K562 (cell line): ENCODE measurements at regions not wholly inside any gene's neighbourhood (a gene's known extent, or its start where the extent isn't known, plus 50 kb on each side); places are given as distances from the start of the nearest gene placed in this dataset.

ENCODE experiments used
- GTF2F1 ChIP-seq: IDR thresholded peaks from 2 replicates; pipeline ENCODE4 v1.6.1; 2011; ENCODE audit warnings: low read depth, low read length, improper control_type of control experiment
- HCFC1 ChIP-seq: IDR thresholded peaks from 2 replicates; pipeline ENCODE4 v1.6.1; 2012; ENCODE audit warnings: low read depth, low read length, improper control_type of control experiment
- JUND ChIP-seq, 2 experiments: IDR thresholded peaks; 2 replicates in 1 of 2; 3 replicates in 1 of 2; pipeline ENCODE4 v1.6.1; 2011; ENCODE audit warnings: borderline replicate concordance in 2 of 2, low read depth in 2 of 2, low read length in 2 of 2, improper control_type of control experiment in 1 of 2, missing biosample characterization in 1 of 2, missing genetic modification characterization in 1 of 2, missing genetic modification reagents in 1 of 2
- MCM5 ChIP-seq: fragments of 450-650 bp; IDR thresholded peaks from 2 replicates; pipeline ENCODE4 v1.6.1; 2016; ENCODE audit warnings: low read depth
- POLR2AphosphoS5 ChIP-seq: IDR thresholded peaks from 2 replicates; pipeline ENCODE4 v1.6.1; 2011; ENCODE audit warnings: mild to moderate bottlenecking, low read depth, low read length, moderate library complexity; ENCODE audit not compliant: control insufficient read depth, insufficient read depth
- RAD21 ChIP-seq, 2 experiments: fragments of 250-450 bp in 1 of 2; fragments of 450-650 bp in 1 of 2; sonication (Bioruptor Pico) in 1 of 2; formaldehyde crosslinking in 1 of 2; IDR thresholded peaks in 1 of 2; conservative IDR thresholded peaks in 1 of 2; 2 replicates each; pipeline versions ENCODE4 v1.4.0 to v1.8.0; 2020 to 2022; ENCODE audit warnings: mild to moderate bottlenecking in 2 of 2, moderate library complexity in 1 of 2
- SIN3A ChIP-seq, 2 experiments: fragments of 150-350 bp in 1 of 2; IDR thresholded peaks; 2 replicates each; pipeline ENCODE4 v1.6.1; 2011 to 2016; ENCODE audit warnings: borderline replicate concordance in 2 of 2, low read depth in 2 of 2, low read length in 2 of 2, mild to moderate bottlenecking in 2 of 2, moderate library complexity in 2 of 2; ENCODE audit not compliant: control insufficient read depth in 1 of 2
- SIN3B ChIP-seq: fragments of 450-650 bp; IDR thresholded peaks from 2 replicates; pipeline ENCODE4 v1.6.1; 2017; ENCODE audit warnings: low read depth, mild to moderate bottlenecking, moderate library complexity
- ZNF274 ChIP-seq: IDR thresholded peaks from 2 replicates; pipeline ENCODE4 v1.6.1; 2011; ENCODE audit warnings: low read depth, mild to moderate bottlenecking, low read length, moderate library complexity, borderline replicate concordance
- ZNF561 ChIP-seq: fragments of 450-650 bp; formaldehyde crosslinking; conservative IDR thresholded peaks from 2 replicates; pipeline ENCODE4 v1.4.0; 2020; ENCODE audit warnings: mild to moderate bottlenecking, moderate library complexity
- TF ChIP-seq, protein P1 (sequence below), 3 experiments: IDR thresholded peaks in 2 of 3; conservative IDR thresholded peaks in 1 of 3; 2 replicates each; pipeline ENCODE4 v1.5.1; 2011 to 2012; ENCODE audit warnings: low read length in 3 of 3, mild to moderate bottlenecking in 3 of 3, control low read depth in 2 of 3, improper control_type of control experiment in 1 of 3, inconsistent platforms in 1 of 3, low read depth in 1 of 3, mixed read lengths in 1 of 3, moderate library complexity in 1 of 3; ENCODE audit not compliant: insufficient read depth in 2 of 3
- TF ChIP-seq, protein P2 (sequence below): fragments of 450-650 bp; IDR thresholded peaks from 2 replicates; pipeline ENCODE4 v1.6.1; 2017; ENCODE audit warnings: mild to moderate bottlenecking, moderate library complexity
- TF ChIP-seq, protein P3 (sequence below): sonication (generic); formaldehyde crosslinking; IDR thresholded peaks from 2 replicates; pipeline ENCODE4 v1.5.0; 2020; ENCODE audit warnings: missing genetic modification reagents
- TF ChIP-seq, protein P4 (sequence below), 2 experiments: fragments of 450-650 bp; formaldehyde crosslinking in 1 of 2; IDR thresholded peaks; 2 replicates each; pipeline versions ENCODE4 v1.4.0 to v1.6.1; 2014 to 2020; ENCODE audit warnings: mild to moderate bottlenecking in 2 of 2, borderline replicate concordance in 1 of 2, low read depth in 1 of 2

DNA sequence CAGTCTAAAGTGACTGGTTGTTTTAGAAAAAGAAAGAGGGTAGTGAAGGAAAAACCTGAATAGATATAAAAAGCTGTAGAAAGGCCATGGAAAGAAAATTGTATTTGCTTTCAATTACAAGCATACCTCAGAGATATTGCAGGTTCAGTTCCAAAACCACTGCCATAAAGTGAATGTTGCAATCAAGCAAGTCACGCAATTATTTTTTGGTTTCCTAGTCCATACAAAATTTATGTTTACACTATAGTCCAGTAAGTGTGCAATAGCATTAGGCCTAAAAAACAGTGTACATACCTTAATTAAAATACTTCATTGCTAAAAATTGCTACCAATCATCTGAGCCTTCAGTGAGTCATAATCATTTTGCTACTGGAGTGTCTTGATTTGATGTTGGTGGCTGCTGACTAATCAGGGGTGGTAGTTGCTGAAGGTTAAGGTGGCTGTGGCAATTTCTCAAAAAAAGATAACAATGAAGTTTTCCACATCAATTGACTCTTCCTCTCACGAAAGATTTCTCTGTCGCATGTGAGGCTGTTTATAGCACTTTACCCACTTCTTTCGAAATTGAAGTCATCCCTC, 2003.8 kb upstream of the PIK3C3 start:
- TF ChIP-seq, protein P1, sequence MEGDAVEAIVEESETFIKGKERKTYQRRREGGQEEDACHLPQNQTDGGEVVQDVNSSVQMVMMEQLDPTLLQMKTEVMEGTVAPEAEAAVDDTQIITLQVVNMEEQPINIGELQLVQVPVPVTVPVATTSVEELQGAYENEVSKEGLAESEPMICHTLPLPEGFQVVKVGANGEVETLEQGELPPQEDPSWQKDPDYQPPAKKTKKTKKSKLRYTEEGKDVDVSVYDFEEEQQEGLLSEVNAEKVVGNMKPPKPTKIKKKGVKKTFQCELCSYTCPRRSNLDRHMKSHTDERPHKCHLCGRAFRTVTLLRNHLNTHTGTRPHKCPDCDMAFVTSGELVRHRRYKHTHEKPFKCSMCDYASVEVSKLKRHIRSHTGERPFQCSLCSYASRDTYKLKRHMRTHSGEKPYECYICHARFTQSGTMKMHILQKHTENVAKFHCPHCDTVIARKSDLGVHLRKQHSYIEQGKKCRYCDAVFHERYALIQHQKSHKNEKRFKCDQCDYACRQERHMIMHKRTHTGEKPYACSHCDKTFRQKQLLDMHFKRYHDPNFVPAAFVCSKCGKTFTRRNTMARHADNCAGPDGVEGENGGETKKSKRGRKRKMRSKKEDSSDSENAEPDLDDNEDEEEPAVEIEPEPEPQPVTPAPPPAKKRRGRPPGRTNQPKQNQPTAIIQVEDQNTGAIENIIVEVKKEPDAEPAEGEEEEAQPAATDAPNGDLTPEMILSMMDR (IDR thresholded peaks at IDR 0.05 in 2 of 3, conservative IDR thresholded peaks at IDR 0.05 in 1 of 3; ENCODE audit: insufficient read depth in 2 of 3, low read depth in 1 of 3, low read length in 3 of 3): no peak
- TF ChIP-seq, protein P2, sequence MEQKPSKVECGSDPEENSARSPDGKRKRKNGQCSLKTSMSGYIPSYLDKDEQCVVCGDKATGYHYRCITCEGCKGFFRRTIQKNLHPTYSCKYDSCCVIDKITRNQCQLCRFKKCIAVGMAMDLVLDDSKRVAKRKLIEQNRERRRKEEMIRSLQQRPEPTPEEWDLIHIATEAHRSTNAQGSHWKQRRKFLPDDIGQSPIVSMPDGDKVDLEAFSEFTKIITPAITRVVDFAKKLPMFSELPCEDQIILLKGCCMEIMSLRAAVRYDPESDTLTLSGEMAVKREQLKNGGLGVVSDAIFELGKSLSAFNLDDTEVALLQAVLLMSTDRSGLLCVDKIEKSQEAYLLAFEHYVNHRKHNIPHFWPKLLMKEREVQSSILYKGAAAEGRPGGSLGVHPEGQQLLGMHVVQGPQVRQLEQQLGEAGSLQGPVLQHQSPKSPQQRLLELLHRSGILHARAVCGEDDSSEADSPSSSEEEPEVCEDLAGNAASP: no peak
- TF ChIP-seq SIN3A (IDR thresholded peaks at IDR 0.05; ENCODE audit: borderline replicate concordance in 2 of 2, control insufficient read depth in 1 of 2, low read depth in 2 of 2, low read length in 2 of 2) (no peak), POLR2AphosphoS5 (no peak), RAD21 (CRISPR knock-in tag; conservative IDR thresholded peaks at IDR 0.05 in 1 of 2, IDR thresholded peaks at IDR 0.05 in 1 of 2) (no peak), SIN3B (no peak), GTF2F1 (no peak), ZNF561 (CRISPR knock-in tag) (no peak), MCM5 (no peak), ZNF274 (no peak), HCFC1 (no peak), JUND (IDR thresholded peaks at IDR 0.05; ENCODE audit: borderline replicate concordance, low read depth, low read length) (no peak), JUND (tag; IDR thresholded peaks at IDR 0.05; ENCODE audit: borderline replicate concordance, low read depth, low read length) (no peak)
- TF ChIP-seq, protein P3, sequence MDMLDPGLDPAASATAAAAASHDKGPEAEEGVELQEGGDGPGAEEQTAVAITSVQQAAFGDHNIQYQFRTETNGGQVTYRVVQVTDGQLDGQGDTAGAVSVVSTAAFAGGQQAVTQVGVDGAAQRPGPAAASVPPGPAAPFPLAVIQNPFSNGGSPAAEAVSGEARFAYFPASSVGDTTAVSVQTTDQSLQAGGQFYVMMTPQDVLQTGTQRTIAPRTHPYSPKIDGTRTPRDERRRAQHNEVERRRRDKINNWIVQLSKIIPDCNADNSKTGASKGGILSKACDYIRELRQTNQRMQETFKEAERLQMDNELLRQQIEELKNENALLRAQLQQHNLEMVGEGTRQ: no peak
- TF ChIP-seq, protein P4, sequence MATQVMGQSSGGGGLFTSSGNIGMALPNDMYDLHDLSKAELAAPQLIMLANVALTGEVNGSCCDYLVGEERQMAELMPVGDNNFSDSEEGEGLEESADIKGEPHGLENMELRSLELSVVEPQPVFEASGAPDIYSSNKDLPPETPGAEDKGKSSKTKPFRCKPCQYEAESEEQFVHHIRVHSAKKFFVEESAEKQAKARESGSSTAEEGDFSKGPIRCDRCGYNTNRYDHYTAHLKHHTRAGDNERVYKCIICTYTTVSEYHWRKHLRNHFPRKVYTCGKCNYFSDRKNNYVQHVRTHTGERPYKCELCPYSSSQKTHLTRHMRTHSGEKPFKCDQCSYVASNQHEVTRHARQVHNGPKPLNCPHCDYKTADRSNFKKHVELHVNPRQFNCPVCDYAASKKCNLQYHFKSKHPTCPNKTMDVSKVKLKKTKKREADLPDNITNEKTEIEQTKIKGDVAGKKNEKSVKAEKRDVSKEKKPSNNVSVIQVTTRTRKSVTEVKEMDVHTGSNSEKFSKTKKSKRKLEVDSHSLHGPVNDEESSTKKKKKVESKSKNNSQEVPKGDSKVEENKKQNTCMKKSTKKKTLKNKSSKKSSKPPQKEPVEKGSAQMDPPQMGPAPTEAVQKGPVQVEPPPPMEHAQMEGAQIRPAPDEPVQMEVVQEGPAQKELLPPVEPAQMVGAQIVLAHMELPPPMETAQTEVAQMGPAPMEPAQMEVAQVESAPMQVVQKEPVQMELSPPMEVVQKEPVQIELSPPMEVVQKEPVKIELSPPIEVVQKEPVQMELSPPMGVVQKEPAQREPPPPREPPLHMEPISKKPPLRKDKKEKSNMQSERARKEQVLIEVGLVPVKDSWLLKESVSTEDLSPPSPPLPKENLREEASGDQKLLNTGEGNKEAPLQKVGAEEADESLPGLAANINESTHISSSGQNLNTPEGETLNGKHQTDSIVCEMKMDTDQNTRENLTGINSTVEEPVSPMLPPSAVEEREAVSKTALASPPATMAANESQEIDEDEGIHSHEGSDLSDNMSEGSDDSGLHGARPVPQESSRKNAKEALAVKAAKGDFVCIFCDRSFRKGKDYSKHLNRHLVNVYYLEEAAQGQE (IDR thresholded peaks at IDR 0.05; ENCODE audit: borderline replicate concordance): no peak
- TF ChIP-seq, protein P4 (CRISPR knock-in tag; IDR thresholded peaks at IDR 0.05; ENCODE audit: low read depth): no peak
